ENCODE measurements at regions not wholly inside any gene's neighbourhood (a gene's known extent, or its start where the extent isn't known, plus 50 kb on each side); places are given as distances from the start of the nearest gene placed in this dataset.

GRCh38 chr1:162977944-162978568 is 91.1 kb upstream of the RGS4 start:
- Histone ChIP-seq H3K27ac (ENCODE audit: low read depth, low read length, poor library complexity, severe bottlenecking) (no peak overlapping the region), H3K4me1 (ENCODE audit: insufficient read depth, low read length, poor library complexity, severe bottlenecking) (peaks cover 18% of the 10 kb centered on the region), H3K27me3 (replicated peaks; ENCODE audit: insufficient read depth, low read depth, low read length, poor library complexity) (no peaks in the 10 kb centered on the region), H3K4me3 (ENCODE audit: low read depth, low read length, poor library complexity, severe bottlenecking) (no peak overlapping the region), H3K36me3 (ENCODE audit: insufficient read depth, low read length, poor library complexity, severe bottlenecking) (no peaks in the 10 kb centered on the region), H3K9me3 (ENCODE audit: low read depth, low read length, poor library complexity, severe bottlenecking) (no peaks in the 10 kb centered on the region)
- no TSS peak for BruUV-seq (replicated peaks)
- intact Hi-C loops (cut with micrococcal nuclease; ENCODE audit: unreplicated experiment): no loop called here
- DNase-seq (ENCODE audit: low spot score): peak; percentile 62
- ChIA-PET POLR2A (ENCODE audit: low non-redundant PET) (no interaction called here), CTCF (no interaction called here)
- TF ChIP-seq EZH2 (IDR thresholded peaks at IDR 0.05; ENCODE audit: borderline replicate concordance, low read depth, low read length, poor library complexity, severe bottlenecking) (no peak), CTCF (conservative IDR thresholded peaks at IDR 0.05; ENCODE audit: low read depth, low read length) (no peak)

- Histone ChIP-seq H3K27me3 (replicated peaks; ENCODE audit: insufficient read depth, low read depth, low read length, poor library complexity) (no peaks in the 10 kb centered on the region), H3K4me1 (ENCODE audit: insufficient read depth, low read length, poor library complexity, severe bottlenecking) (peaks cover 18% of the 10 kb centered on the region), H3K36me3 (ENCODE audit: insufficient read depth, low read length, poor library complexity, severe bottlenecking) (no peaks in the 10 kb centered on the region), H3K9me3 (ENCODE audit: low read depth, low read length, poor library complexity, severe bottlenecking) (no peaks in the 10 kb centered on the region), H3K27ac (ENCODE audit: low read depth, low read length, poor library complexity, severe bottlenecking) (no peak overlapping the region), H3K4me3 (ENCODE audit: low read depth, low read length, poor library complexity, severe bottlenecking) (no peak overlapping the region)
- no peak for TF ChIP-seq EZH2 (IDR thresholded peaks at IDR 0.05; ENCODE audit: borderline replicate concordance, low read depth, low read length, poor library complexity, severe bottlenecking)
- no peak for TF ChIP-seq CTCF (conservative IDR thresholded peaks at IDR 0.05; ENCODE audit: low read depth, low read length)
- peak; percentile 57 for DNase-seq (ENCODE audit: low spot score)
- POLR2A ChIA-PET (ENCODE audit: low non-redundant PET): no interaction called here
- CTCF ChIA-PET: no interaction called here
- no TSS peak for BruUV-seq (replicated peaks)
- intact Hi-C loops (cut with micrococcal nuclease; ENCODE audit: unreplicated experiment): no loop called here
Measured at GRCh38 chr1:162976628-162977027, 92.5 kb upstream of the RGS4 start.

- CTCF ChIA-PET: no interaction called here
- TF ChIP-seq CTCF (conservative IDR thresholded peaks at IDR 0.05; ENCODE audit: low read depth, low read length) (no peak), EZH2 (IDR thresholded peaks at IDR 0.05; ENCODE audit: borderline replicate concordance, low read depth, low read length, poor library complexity, severe bottlenecking) (no peak)
- no TSS peak for BruUV-seq (replicated peaks)
- H3K4me1 ChIP-seq (ENCODE audit: insufficient read depth, low read length, poor library complexity, severe bottlenecking): peaks cover 18% of the 10 kb centered on the region
- H3K4me3 ChIP-seq (ENCODE audit: low read depth, low read length, poor library complexity, severe bottlenecking): no peak overlapping the region
- POLR2A ChIA-PET (ENCODE audit: low non-redundant PET): no interaction called here
- no peak for DNase-seq (ENCODE audit: low spot score)
- no peaks in the 10 kb centered on the region for H3K27me3 ChIP-seq (replicated peaks; ENCODE audit: insufficient read depth, low read depth, low read length, poor library complexity)
- H3K36me3 ChIP-seq (ENCODE audit: insufficient read depth, low read length, poor library complexity, severe bottlenecking): no peaks in the 10 kb centered on the region
- intact Hi-C loops (cut with micrococcal nuclease; ENCODE audit: unreplicated experiment): no loop called here
- H3K27ac ChIP-seq (ENCODE audit: low read depth, low read length, poor library complexity, severe bottlenecking): no peak overlapping the region
- no peaks in the 10 kb centered on the region for H3K9me3 ChIP-seq (ENCODE audit: low read depth, low read length, poor library complexity, severe bottlenecking)
Measured at GRCh38 chr1:162974810-162975209, 94.4 kb upstream of the RGS4 start.
